ENCODE measurements at regions not wholly inside any gene's neighbourhood (a gene's known extent, or its start where the extent isn't known, plus 50 kb on each side); places are given as distances from the start of the nearest gene placed in this dataset.

- Histone ChIP-seq H3K36me3 (no peaks in the 10 kb centered on the region), H3K9me3 (no peaks in the 10 kb centered on the region), H3K27me3 (no peaks in the 10 kb centered on the region), H3K4me3 (replicated peaks in 1 of 3) (no peak overlapping the region), H3K27ac (peak overlapping the region; percentile 30 to 90 (median 66)), H3K4me1 (peaks cover 33 to 36% of the 10 kb centered on the region in 2 donors)
- peak in 1 of 2 donors; percentile 31 for DNase-seq
- 79 to 82% methylated on average over 5 of the region's 5 CpGs for WGBS, 2 donors
- intact Hi-C loops (cut with DNase I) = no loop called here
- no peak for TF ChIP-seq CTCF (IDR thresholded peaks at IDR 0.05)
- no peak for TF ChIP-seq POLR2A (IDR thresholded peaks at IDR 0.05)
Observed at GRCh38 chr12:94769776-94770759, 119.7 kb upstream of the TMCC3 start.

- Histone ChIP-seq H3K4me3 (replicated peaks in 1 of 3) (no peak overlapping the region), H3K27me3 (no peaks in the 10 kb centered on the region), H3K9me3 (no peaks in the 10 kb centered on the region), H3K4me1 (peaks cover 33 to 38% of the 10 kb centered on the region in 2 donors), H3K27ac (peak overlapping the region in 1 of 3 donors; percentile 90), H3K36me3 (no peaks in the 10 kb centered on the region)
- 70 to 80% methylated on average over 8 of the region's 8 CpGs for WGBS, 2 donors
- no peak for DNase-seq
- TF ChIP-seq POLR2A (IDR thresholded peaks at IDR 0.05) = no peak
- no peak for TF ChIP-seq CTCF (IDR thresholded peaks at IDR 0.05)
- intact Hi-C loops (cut with DNase I) = no loop called here
Observed at GRCh38 chr12:94769047-94769420, 118.7 kb upstream of the TMCC3 start.

- WGBS, 2 donors = 31 to 39% methylated on average over 7 of the region's 7 CpGs
- TF ChIP-seq CTCF (IDR thresholded peaks at IDR 0.05) = no peak
- TF ChIP-seq POLR2A (IDR thresholded peaks at IDR 0.05) = no peak
- Histone ChIP-seq H3K4me3 (replicated peaks in 1 of 3) (no peak overlapping the region), H3K4me1 (peaks cover 33 to 38% of the 10 kb centered on the region in 2 donors), H3K27me3 (no peaks in the 10 kb centered on the region), H3K36me3 (no peaks in the 10 kb centered on the region), H3K9me3 (no peaks in the 10 kb centered on the region), H3K27ac (peak overlapping the region in 2 of 3 donors; percentile 48 to 54)
- intact Hi-C loops (cut with DNase I) = no loop called here
- peak; percentile 73 to 76 for DNase-seq
Observed at GRCh38 chr12:94768398-94769046, 118.2 kb upstream of the TMCC3 start.

GRCh38 chr12:94767956-94768355 lies 117.6 kb upstream of the TMCC3 start:
- intact Hi-C loops (cut with DNase I) = no loop called here
- H3K9me3 ChIP-seq = no peaks in the 10 kb centered on the region
- peaks cover 33 to 43% of the 10 kb centered on the region in 2 donors for H3K4me1 ChIP-seq
- WGBS, 2 donors = 75 to 80% methylated on average over 5 of the region's 5 CpGs
- DNase-seq = no peak
- no peaks in the 10 kb centered on the region for H3K27me3 ChIP-seq
- no peak for TF ChIP-seq POLR2A (IDR thresholded peaks at IDR 0.05)
- TF ChIP-seq CTCF (IDR thresholded peaks at IDR 0.05) = no peak
- peak overlapping the region in 2 of 3 donors; percentile 48 to 54 for H3K27ac ChIP-seq
- no peak overlapping the region for H3K4me3 ChIP-seq (replicated peaks in 1 of 3)
- no peaks in the 10 kb centered on the region for H3K36me3 ChIP-seq

- DNase-seq = no peak
- Histone ChIP-seq H3K27me3 (no peaks in the 10 kb centered on the region), H3K36me3 (no peaks in the 10 kb centered on the region), H3K4me1 (peaks cover 26 to 41% of the 10 kb centered on the region in 2 donors), H3K4me3 (replicated peaks in 1 of 3) (no peak overlapping the region), H3K9me3 (no peaks in the 10 kb centered on the region), H3K27ac (no peak overlapping the region)
- intact Hi-C loops (cut with DNase I) = no loop called here
- TF ChIP-seq POLR2A (IDR thresholded peaks at IDR 0.05) (no peak), CTCF (IDR thresholded peaks at IDR 0.05) (no peak)
- 88 to 98% methylated on average over 1 of the region's 1 CpG for WGBS, 2 donors
Observed at GRCh38 chr12:94766397-94766796, 116.0 kb upstream of the TMCC3 start.
